ENCODE measurements at regions not wholly inside any gene's neighbourhood (a gene's known extent, or its start where the extent isn't known, plus 50 kb on each side); places are given as distances from the start of the nearest gene placed in this dataset.

GRCh38 chr5:167779644-167780043, 511.8 kb upstream of the WWC1 start:
- no peak for DNase-seq

- DNase-seq, result no peak
Measured at GRCh38 chr5:167780177-167780576, 511.3 kb upstream of the WWC1 start.

GRCh38 chr5:167783145-167783817, 508.2 kb upstream of the WWC1 start:
- DNase-seq, result no peak

GRCh38 chr5:167785106-167785505, 506.3 kb upstream of the WWC1 start:
- DNase-seq, result no peak

- DNase-seq, result no peak
Measured at GRCh38 chr5:167785901-167786300, 505.5 kb upstream of the WWC1 start.

- no peak for DNase-seq
Measured at GRCh38 chr5:167786871-167787578, 504.4 kb upstream of the WWC1 start.

- DNase-seq, result no peak
Measured at GRCh38 chr5:167790045-167790444, 501.4 kb upstream of the WWC1 start.

GRCh38 chr5:167790462-167791260, 500.8 kb upstream of the WWC1 start:
- no peak for DNase-seq

- no peak for DNase-seq
Measured at GRCh38 chr5:167792514-167792913, 498.9 kb upstream of the WWC1 start.

- no peak for DNase-seq
Measured at GRCh38 chr5:167793700-167794099, 497.7 kb upstream of the WWC1 start.

- no peak for DNase-seq
Measured at GRCh38 chr5:167794121-167794520, 497.3 kb upstream of the WWC1 start.

- DNase-seq, result no peak
Measured at GRCh38 chr5:167796672-167797071, 494.8 kb upstream of the WWC1 start.

- no peak for DNase-seq
Measured at GRCh38 chr5:167797933-167798332, 493.5 kb upstream of the WWC1 start.

GRCh38 chr5:167798448-167798847, 493.0 kb upstream of the WWC1 start:
- no peak for DNase-seq

- DNase-seq, result no peak
Measured at GRCh38 chr5:167800427-167800826, 491.0 kb upstream of the WWC1 start.

- no peak for DNase-seq
Measured at GRCh38 chr5:167801999-167802398, 489.4 kb upstream of the WWC1 start.

GRCh38 chr5:167802755-167803431, 488.6 kb upstream of the WWC1 start:
- DNase-seq, result no peak

GRCh38 chr5:167804512-167805220, 486.8 kb upstream of the WWC1 start:
- DNase-seq, result no peak

GRCh38 chr5:167810573-167810972, 480.9 kb upstream of the WWC1 start:
- no peak for DNase-seq

GRCh38 chr5:167812871-167813270, 478.6 kb upstream of the WWC1 start:
- no peak for DNase-seq

GRCh38 chr5:167813389-167813788, 478.1 kb upstream of the WWC1 start:
- DNase-seq, result no peak

GRCh38 chr5:167814040-167814439, 477.4 kb upstream of the WWC1 start:
- DNase-seq, result no peak

- no peak for DNase-seq
Measured at GRCh38 chr5:167814828-167815227, 476.6 kb upstream of the WWC1 start.
